ENCODE measurements at regions not wholly inside any gene's neighbourhood (a gene's known extent, or its start where the extent isn't known, plus 50 kb on each side); places are given as distances from the start of the nearest gene placed in this dataset.

GRCh38 chr13:109899316-109899715 is 112.9 kb upstream of the IRS2 start:
- TF ChIP-seq CTCF (IDR thresholded peaks at IDR 0.05; ENCODE audit: low read depth, low read length, missing control alignments), result no peak
- H3K4me3 ChIP-seq (ENCODE audit: low read depth, low read length), result no peak overlapping the region
- in situ Hi-C loops (cut with HindIII; ENCODE audit: low sequenced_read_pairs), result no loop called here
- DNase-seq (ENCODE audit: low read depth), result no peak

DNA sequence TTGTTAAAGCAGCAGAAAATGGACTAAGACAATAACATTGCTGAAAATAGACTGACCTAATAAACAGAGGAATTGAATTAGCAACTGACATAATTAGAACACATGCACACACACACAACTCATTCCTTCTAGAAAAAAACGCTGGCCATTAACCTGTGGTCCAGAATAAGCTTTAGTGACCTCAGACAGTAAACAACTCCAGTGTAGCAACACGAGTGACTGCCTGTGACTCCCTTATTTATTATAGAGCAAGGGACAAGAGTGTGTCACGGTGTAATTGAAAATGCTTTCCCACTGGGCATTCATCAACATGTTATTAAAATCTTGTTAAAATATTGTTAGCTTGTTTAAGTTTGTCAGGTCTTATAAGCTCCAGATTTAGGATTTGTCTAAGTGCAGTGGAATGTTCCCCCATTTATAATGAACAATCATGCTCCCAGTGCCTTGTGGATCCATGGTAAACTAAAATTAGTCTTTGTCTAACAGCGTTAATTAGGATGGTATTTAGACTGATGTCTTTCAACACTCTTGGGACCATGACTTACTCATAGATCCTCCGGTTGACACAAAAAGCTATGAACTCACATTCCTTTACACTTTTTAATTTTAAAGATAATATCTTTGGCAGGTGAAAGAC is 111.7 kb upstream of the IRS2 start:
- no peak for TF ChIP-seq CTCF (IDR thresholded peaks at IDR 0.05; ENCODE audit: low read depth, low read length, missing control alignments)
- no peak for DNase-seq (ENCODE audit: low read depth)
- H3K4me3 ChIP-seq (ENCODE audit: low read depth, low read length), result no peak overlapping the region
- in situ Hi-C loops (cut with HindIII; ENCODE audit: low sequenced_read_pairs), result no loop called here

- no peak overlapping the region for H3K4me3 ChIP-seq (ENCODE audit: low read depth, low read length)
- no peak for DNase-seq (ENCODE audit: low read depth)
- no peak for TF ChIP-seq CTCF (IDR thresholded peaks at IDR 0.05; ENCODE audit: low read depth, low read length, missing control alignments)
- in situ Hi-C loops (cut with HindIII; ENCODE audit: low sequenced_read_pairs), result no loop called here
Observed at GRCh38 chr13:109892101-109892500, 105.7 kb upstream of the IRS2 start.

- DNase-seq (ENCODE audit: low read depth), result no peak
- in situ Hi-C loops (cut with HindIII; ENCODE audit: low sequenced_read_pairs), result no loop called here
- H3K4me3 ChIP-seq (ENCODE audit: low read depth, low read length), result no peak overlapping the region
- TF ChIP-seq CTCF (IDR thresholded peaks at IDR 0.05; ENCODE audit: low read depth, low read length, missing control alignments), result no peak
Observed at GRCh38 chr13:109885235-109885634, 98.9 kb upstream of the IRS2 start.

- no peak for TF ChIP-seq CTCF (IDR thresholded peaks at IDR 0.05; ENCODE audit: low read depth, low read length, missing control alignments)
- no peak overlapping the region for H3K4me3 ChIP-seq (ENCODE audit: low read depth, low read length)
- no peak for DNase-seq (ENCODE audit: low read depth)
- in situ Hi-C loops (cut with HindIII; ENCODE audit: low sequenced_read_pairs), result no loop called here
Observed at GRCh38 chr13:109884462-109884861, 98.1 kb upstream of the IRS2 start.

- in situ Hi-C loops (cut with HindIII; ENCODE audit: low sequenced_read_pairs), result no loop called here
- no peak for DNase-seq (ENCODE audit: low read depth)
- H3K4me3 ChIP-seq (ENCODE audit: low read depth, low read length), result no peak overlapping the region
- TF ChIP-seq CTCF (IDR thresholded peaks at IDR 0.05; ENCODE audit: low read depth, low read length, missing control alignments), result no peak
Observed at GRCh38 chr13:109883181-109884180, 97.1 kb upstream of the IRS2 start.
